ENCODE measurements at regions not wholly inside any gene's neighbourhood (a gene's known extent, or its start where the extent isn't known, plus 50 kb on each side); places are given as distances from the start of the nearest gene placed in this dataset.

- H3K27me3 ChIP-seq (ENCODE audit: control insufficient read depth in 2 of 2, insufficient read depth in 2 of 2, low read length in 2 of 2), result no peaks in the 10 kb centered on the region
- H3K27ac ChIP-seq (ENCODE audit: low read depth in 2 of 2, low read length in 2 of 2), result no peak overlapping the region
Observed at GRCh38 chr4:163419074-163419473, 54.5 kb downstream of the TKTL2 start.

GRCh38 chr4:163415668-163416067, 57.9 kb downstream of the TKTL2 start:
- Histone ChIP-seq H3K4me1 (ENCODE audit: control insufficient read depth in 2 of 2, insufficient read depth in 2 of 2, low read length in 2 of 2) (no peaks in the 10 kb centered on the region), H3K36me3 (ENCODE audit: control insufficient read depth in 2 of 2, insufficient read depth in 2 of 2, low read length in 2 of 2) (no peaks in the 10 kb centered on the region), H3K9ac (ENCODE audit: low read depth in 1 of 2, low read length in 2 of 2) (no peak overlapping the region), H3K9me3 (ENCODE audit: control insufficient read depth in 2 of 2, low read length in 2 of 2) (no peaks in the 10 kb centered on the region), H3K27me3 (ENCODE audit: control insufficient read depth in 2 of 2, insufficient read depth in 2 of 2, low read length in 2 of 2) (no peaks in the 10 kb centered on the region), H3K27ac (ENCODE audit: low read depth in 2 of 2, low read length in 2 of 2) (no peak overlapping the region), H3K4me3 (ENCODE audit: low read length in 2 of 2) (no peak overlapping the region)

More at GRCh38 chr4:163419074-163419473, 54.5 kb downstream of the TKTL2 start:
- Histone ChIP-seq H3K9me3 (ENCODE audit: control insufficient read depth in 2 of 2, low read length in 2 of 2) (no peaks in the 10 kb centered on the region), H3K4me1 (ENCODE audit: control insufficient read depth in 2 of 2, insufficient read depth in 2 of 2, low read length in 2 of 2) (no peaks in the 10 kb centered on the region), H3K4me3 (ENCODE audit: low read length in 2 of 2) (no peak overlapping the region), H3K36me3 (ENCODE audit: control insufficient read depth in 2 of 2, insufficient read depth in 2 of 2, low read length in 2 of 2) (no peaks in the 10 kb centered on the region), H3K9ac (ENCODE audit: low read depth in 1 of 2, low read length in 2 of 2) (no peak overlapping the region)

GRCh38 chr4:163414275-163414674, 59.3 kb downstream of the TKTL2 start:
- Histone ChIP-seq H3K36me3 (ENCODE audit: control insufficient read depth in 2 of 2, insufficient read depth in 2 of 2, low read length in 2 of 2) (no peaks in the 10 kb centered on the region), H3K27ac (ENCODE audit: low read depth in 2 of 2, low read length in 2 of 2) (no peak overlapping the region)

GRCh38 chr4:163404580-163404979, 60.9 kb downstream of the NPY5R start:
- Histone ChIP-seq H3K4me1 (ENCODE audit: control insufficient read depth in 2 of 2, insufficient read depth in 2 of 2, low read length in 2 of 2) (no peaks in the 10 kb centered on the region), H3K27me3 (ENCODE audit: control insufficient read depth in 2 of 2, insufficient read depth in 2 of 2, low read length in 2 of 2) (no peaks in the 10 kb centered on the region), H3K9ac (ENCODE audit: low read depth in 1 of 2, low read length in 2 of 2) (no peak overlapping the region), H3K36me3 (ENCODE audit: control insufficient read depth in 2 of 2, insufficient read depth in 2 of 2, low read length in 2 of 2) (no peaks in the 10 kb centered on the region), H3K9me3 (ENCODE audit: control insufficient read depth in 2 of 2, low read length in 2 of 2) (no peaks in the 10 kb centered on the region), H3K4me3 (ENCODE audit: low read length in 2 of 2) (peak overlapping the region; percentile 20 to 65), H3K27ac (ENCODE audit: low read depth in 2 of 2, low read length in 2 of 2) (no peak overlapping the region)

More at GRCh38 chr4:163414275-163414674, 59.3 kb downstream of the TKTL2 start:
- no peak overlapping the region for H3K9ac ChIP-seq (ENCODE audit: low read depth in 1 of 2, low read length in 2 of 2)
- no peaks in the 10 kb centered on the region for H3K27me3 ChIP-seq (ENCODE audit: control insufficient read depth in 2 of 2, insufficient read depth in 2 of 2, low read length in 2 of 2)
- no peak overlapping the region for H3K4me3 ChIP-seq (ENCODE audit: low read length in 2 of 2)
- no peaks in the 10 kb centered on the region for H3K9me3 ChIP-seq (ENCODE audit: control insufficient read depth in 2 of 2, low read length in 2 of 2)
- no peaks in the 10 kb centered on the region for H3K4me1 ChIP-seq (ENCODE audit: control insufficient read depth in 2 of 2, insufficient read depth in 2 of 2, low read length in 2 of 2)

- Histone ChIP-seq H3K27ac (ENCODE audit: low read depth in 2 of 2, low read length in 2 of 2) (no peak overlapping the region), H3K9ac (ENCODE audit: low read depth in 1 of 2, low read length in 2 of 2) (no peak overlapping the region), H3K9me3 (ENCODE audit: control insufficient read depth in 2 of 2, low read length in 2 of 2) (no peaks in the 10 kb centered on the region), H3K4me1 (ENCODE audit: control insufficient read depth in 2 of 2, insufficient read depth in 2 of 2, low read length in 2 of 2) (no peaks in the 10 kb centered on the region), H3K36me3 (ENCODE audit: control insufficient read depth in 2 of 2, insufficient read depth in 2 of 2, low read length in 2 of 2) (no peaks in the 10 kb centered on the region), H3K27me3 (ENCODE audit: control insufficient read depth in 2 of 2, insufficient read depth in 2 of 2, low read length in 2 of 2) (no peaks in the 10 kb centered on the region), H3K4me3 (ENCODE audit: low read length in 2 of 2) (no peak overlapping the region)
Observed at GRCh38 chr4:163404080-163404479, 60.4 kb downstream of the NPY5R start.

Data from mucosa of rectum (tissue), 2 donors.